NCI-H526 (cell line): ENCODE measurements at regions not wholly inside any gene's neighbourhood (a gene's known extent, or its start where the extent isn't known, plus 50 kb on each side); places are given as distances from the start of the nearest gene placed in this dataset.

Experiments used
- DNase-seq, 2 experiments: peaks; one replicate each; lab custom pipeline; 2025; lab: John Stamatoyannopoulos, UW

DNA sequence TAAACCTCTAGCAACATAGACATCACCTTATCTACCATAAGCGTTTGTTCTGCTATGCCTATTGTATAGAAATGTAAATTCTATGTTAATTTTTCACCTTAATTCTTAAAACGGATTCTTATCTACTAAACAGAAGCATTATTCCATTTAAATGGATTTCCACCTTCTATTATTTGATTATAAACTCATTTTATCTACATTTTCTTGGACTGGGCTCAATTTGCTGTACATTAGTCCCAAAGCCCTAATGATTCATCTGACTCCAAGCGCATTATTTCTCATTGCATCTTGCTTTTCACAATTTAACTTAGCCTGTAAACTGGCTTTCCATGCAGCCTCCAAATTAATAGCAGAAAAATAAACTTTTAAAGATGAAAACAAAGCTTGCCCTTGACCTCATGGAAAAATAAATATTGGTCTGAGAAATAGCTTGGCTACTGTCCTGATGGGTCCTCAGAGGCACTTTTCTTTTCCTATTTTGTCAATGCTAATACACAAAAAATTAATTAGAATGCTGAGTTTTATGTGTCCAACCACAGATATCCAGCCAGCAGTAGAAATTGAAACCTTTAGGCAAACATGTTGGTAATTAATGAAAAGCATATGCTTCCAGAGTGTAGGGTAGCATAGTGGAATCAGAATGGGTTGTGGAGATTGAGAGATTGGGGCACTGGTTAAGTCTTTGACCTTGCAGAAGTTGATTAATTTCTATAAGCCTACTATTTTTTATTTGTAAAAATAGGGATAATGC lies 81.4 kb upstream of the CFAP20DC start:
- DNase-seq, result no peak

DNA sequence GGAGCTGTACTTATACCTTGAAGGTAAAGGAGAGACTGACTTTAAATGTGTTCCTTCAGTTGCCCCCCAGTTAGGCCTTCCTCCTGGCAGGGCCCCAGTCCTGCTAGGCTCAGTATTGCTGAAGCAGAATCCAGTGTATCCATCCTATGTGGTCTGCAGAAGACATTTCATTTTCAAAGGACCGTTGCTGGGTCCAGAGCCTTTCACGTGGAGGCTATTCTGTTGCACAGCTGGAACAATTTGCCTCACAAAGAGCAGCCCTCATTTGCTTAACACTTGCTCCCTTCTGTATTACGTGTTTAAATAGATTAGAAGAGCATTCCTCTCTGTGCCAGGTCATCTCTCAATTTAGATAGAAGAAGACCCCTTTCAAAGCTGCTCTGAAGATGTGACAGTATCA lies 78.9 kb upstream of the CFAP20DC start:
- no peak for DNase-seq

DNA sequence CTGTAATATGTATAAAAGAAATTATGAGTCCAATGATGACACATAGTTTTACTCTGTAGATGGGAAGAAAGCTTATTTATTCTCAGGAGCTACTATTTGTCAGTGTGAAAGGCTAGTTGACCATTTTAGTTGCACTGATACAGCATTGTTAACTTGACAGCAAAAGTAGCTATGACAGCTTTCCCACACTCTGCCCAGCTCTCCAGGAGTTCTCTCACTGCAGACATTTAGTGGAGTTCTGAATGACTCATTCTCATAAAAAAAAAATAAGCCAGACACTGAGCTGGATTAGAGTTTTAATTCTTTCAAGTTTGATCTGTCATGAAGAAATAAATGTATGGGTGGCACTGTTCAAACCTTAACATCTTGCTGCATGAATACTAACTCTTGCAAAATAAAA lies 77.2 kb upstream of the CFAP20DC start:
- no peak for DNase-seq

DNA sequence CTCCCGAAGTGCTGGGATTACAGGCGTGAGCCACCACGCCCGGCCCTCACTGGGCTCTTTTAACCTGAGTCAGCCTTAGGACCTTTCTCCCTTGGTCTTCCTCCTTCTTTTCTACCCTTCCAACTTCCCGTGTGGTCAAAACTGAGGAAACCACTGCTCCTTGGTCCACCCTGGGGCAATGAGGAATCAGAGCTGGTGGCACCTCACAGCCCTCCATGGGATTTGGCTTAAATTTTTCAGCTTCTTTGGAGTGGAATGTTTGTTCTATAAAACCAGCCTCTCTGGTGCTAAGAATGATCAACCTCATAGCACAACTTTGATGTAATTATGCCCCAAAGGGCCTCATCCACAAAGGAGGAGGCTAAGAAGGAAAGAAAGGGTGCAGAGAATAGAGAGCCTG lies 76.6 kb upstream of the CFAP20DC start:
- DNase-seq, result no peak

DNA sequence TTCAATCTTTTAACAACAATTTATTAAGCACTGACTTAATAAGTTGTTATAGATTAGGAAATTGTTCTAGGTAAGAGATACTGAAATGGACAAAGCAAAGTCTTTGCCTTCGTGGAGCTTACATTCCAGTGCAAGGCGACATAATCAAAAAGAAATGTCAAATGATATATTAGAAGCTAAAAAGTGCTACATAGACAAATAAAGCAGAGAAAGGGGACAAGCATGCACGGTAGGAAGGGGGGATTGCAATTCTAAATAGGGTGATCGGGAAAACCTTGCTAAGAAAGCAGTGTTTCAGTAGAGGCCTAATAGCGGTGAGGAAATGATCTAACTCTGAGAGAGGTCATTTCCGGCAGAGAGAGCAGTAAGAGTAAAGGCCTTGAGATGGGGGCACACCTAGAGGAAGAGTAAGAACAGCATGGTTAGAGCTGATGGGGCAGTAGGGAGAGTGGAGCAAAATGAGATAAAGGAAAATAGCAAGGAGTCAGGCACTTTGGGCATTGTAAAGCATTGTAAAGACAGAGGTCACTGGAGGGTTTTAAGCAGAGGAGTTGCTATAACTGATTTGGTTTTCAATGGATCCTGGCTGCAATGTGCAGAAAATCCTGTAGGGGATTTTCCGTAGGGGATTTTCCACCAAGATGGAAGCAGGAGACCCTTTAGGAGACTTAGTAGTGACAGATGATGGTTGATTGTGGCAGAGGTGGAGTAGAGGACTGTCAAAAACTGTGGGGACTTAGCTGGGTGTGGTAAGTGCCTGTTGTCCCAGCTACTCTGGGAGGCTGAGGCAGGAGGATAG lies 71.7 kb upstream of the CFAP20DC start:
- DNase-seq, result no peak

DNA sequence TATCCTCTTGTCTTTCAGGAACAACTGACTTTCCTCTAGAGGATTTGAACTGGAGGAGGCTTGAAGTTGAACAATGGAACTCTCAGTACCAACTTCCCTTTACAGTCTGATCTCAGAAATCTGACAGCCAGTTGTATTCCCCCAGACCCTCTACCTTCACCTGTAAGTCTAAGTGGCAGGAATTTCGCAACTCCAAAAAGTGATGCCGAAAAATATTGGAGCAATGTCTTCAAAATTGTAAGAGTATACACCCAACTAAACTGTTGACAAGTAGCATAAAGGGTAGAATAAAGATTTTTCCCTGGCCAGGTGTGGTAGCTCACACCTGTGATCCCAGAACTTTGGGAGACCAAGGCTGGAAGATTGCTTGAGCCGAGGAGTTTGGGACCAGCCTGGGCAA lies 69.1 kb upstream of the CFAP20DC start:
- no peak for DNase-seq

DNA sequence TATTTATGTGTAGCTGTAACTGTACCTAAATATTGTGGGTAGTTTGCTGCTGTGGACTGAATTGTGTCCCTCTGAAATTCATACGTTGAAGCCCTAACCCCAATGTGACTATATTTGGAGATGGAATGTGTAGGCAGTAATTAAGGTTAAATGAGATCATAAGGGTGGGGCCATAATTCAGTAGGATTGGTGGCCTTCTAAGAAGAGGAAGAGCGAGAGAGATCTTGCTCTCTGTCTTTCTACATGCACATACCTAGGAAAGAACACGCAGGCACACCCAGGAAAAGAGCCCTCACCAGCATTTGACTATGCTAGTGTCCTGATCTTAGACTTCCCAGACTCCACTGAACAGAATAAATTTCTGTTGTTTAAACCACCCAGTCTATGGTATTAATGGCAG lies 67.6 kb upstream of the CFAP20DC start:
- no peak for DNase-seq

DNA sequence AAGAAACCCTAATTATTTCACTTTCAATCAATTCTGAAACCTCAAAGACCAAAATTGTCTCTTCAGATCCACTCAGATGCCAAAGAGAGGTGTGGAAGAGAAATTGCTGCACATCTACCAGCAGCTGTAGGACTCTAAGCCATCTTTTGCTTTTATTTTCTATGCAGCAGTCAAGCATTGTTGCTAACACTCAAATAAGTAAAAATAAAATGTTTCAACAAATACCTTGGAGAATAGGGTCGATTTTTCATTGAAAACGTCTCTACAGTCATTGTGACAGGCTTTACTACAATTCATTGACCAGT lies 66.4 kb upstream of the CFAP20DC start:
- DNase-seq, result no peak

DNA sequence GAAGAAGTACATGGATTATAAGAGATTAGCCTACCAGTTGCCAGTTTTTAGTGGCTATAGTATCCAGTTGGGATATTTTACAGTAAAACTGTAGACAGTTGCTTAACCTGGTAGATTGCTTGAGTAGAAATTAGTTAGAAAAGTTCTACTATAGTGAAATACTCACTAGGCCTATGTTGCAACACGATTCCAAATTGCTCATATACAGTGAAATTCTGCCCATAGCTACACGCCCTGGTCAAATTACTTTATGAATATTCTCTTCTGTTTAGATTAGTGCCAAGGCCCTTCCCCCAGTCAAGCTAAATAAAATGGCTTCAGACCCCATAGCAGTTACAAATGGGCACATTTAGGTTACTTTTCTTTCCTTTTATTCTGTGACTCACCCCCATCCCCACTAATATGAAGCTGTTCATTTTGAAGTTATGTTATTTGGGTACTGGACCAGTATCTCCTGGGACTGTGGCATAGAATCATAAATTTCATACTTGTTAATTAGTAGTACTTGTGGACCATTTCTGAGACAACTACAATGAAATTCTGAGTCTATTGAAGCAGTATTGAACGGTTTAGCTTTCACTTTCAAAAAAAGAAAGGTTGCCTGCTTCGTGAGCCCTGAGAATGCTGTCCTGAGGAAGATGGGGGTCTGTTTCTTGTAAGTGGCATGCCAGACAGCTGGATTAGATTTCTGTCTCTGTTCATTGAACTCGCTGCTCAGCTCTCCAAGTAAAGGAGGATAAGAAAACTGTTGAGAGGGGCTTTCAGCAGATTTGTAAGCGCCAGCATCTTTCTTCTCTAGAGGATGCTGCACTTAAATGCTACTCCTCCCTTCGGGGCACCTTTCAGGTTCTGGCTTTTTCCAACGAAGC lies 65.8 kb upstream of the CFAP20DC start:
- DNase-seq, result no peak

DNA sequence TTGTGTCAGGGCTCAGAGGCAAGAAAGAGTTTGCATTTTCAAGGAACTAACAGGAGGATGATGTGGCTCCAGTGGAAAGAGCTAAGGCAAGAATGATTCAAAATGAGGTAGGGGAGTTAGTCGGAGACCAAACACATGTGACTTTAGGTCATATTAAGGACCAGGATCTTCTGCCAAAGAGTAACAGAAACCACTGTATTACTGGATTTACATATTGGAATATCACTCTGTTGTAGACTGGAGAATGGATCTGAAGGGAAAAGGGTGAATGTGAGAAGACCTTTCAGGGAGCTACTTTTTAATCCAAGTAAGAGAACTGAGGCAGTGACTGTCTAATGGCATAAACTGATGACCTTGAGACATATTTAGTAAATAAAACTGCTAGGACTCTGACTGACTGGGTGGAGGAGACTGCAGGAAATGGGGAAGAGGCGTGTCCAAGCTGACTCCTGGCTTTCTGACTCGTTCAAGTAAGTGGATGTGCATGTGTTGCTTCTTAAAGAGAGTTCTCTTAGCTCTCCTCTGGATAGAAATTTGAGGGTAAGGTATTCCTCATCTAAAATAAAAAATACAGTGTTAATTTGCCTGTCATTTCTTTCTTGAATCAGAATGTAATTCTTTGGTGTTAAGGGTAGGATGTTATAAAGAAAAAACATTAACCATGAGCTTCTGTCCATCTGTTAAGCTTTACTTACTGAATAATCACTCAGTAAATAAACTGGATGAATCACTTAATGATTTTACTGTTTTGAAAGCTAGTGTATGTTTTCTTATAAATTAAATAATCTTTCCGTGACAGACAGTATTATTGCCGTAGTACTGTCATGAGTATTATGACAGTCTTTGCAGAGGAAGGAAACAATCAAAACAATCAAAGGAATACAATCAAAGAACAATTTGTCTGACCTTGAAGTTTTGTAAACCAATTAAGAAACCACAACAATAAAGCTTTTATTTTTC lies 58.3 kb upstream of the CFAP20DC start:
- DNase-seq, result no peak

DNA sequence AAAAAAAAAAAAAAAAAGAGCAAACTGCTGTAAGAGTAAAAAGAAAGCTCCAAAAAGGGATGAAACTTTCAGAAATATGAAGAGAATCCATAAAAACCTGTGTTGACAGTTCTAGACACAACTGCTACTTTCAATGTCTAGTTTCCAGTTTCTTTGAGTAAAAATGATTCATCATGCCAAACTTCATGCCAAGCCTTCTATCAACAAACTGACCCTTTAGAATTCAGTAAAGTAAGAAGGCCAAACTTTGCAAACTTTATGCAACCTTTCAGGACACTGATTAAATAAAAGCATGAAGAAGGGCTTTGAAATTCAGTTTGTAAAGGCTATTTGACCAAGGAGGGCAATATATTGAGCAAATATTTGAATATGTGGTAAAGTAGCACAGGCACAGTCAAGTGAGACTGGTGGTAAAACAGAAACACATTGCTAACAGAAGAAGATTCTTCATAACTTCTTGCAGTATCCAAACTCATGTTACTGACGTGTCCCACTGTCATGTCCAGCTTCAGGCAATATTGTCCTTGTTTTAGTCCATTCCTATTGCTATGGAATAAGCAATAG lies 56.3 kb upstream of the CFAP20DC start:
- DNase-seq, result no peak

DNA sequence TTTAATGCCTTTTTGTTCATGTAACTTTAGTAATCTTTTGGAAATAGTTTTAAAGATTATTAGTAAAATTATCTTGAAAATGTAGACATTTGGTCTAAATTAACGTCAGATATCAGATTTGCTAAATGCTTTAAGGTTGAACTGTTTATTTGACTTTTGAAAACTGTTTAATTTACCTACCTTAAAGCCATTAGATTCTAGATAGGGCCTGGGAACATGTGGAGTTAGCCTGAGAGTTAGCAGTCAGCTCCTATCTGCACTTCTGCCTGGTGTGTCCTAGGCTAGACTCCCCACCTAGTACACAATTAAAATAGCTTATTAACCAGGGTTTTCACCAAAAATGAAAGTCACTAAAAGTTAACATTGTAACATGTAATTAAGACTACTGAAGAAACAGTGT lies 53.7 kb upstream of the CFAP20DC start:
- DNase-seq, result no peak

DNA sequence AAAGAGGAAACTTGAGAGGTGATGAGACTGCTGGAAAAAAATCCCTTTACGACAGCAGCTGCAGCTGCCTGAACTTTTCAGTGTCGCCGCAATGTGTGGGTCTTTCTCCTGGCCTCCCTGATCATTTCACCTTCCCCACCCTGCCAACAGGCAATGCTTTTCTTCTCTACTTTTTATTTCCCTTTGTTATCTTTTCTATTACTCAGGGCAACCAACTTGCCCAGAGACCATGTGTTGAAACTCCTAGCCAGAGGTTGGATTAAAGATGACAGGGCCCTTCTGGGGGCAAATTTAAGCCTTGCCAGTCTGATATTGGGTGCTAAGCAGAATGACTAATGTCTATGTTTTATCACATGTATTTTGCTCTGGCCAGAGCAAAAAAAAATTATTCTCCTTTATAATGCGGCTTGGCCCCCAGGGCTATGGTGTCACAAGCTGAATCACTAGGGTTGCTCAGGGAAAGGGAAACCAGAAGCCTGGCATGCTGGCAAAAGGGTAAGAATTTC lies 51.5 kb upstream of the CFAP20DC start:
- no peak for DNase-seq
